Chondrocyte (in vitro differentiated cells): ENCODE measurements at regions not wholly inside any gene's neighbourhood (a gene's known extent, or its start where the extent isn't known, plus 50 kb on each side); places are given as distances from the start of the nearest gene placed in this dataset.

Experiments used
- DNase-seq: peaks from one replicate; pipeline ENCODE4 v3.0.0; 2021; ENCODE audit warnings: mixed read lengths, low spot score
- H3K27ac Mint-ChIP-seq: one replicate; pipeline ENCODE4 v1.8.0; 2021; ENCODE audit warnings: mild to moderate bottlenecking, moderate library complexity, mixed read lengths; ENCODE audit not compliant: unreplicated experiment
- H3K27me3 Mint-ChIP-seq: 2 replicates; pipeline ENCODE4 v1.8.0; 2021; ENCODE audit warnings: low read depth, mixed read lengths
- H3K36me3 Mint-ChIP-seq: 2 replicates; pipeline ENCODE4 v1.8.0; 2021; ENCODE audit warnings: low read depth, mixed read lengths
- H3K4me1 Mint-ChIP-seq: 2 replicates; pipeline ENCODE4 v1.8.0; 2021; ENCODE audit warnings: low read depth, mild to moderate bottlenecking, mixed read lengths
- H3K4me3 Mint-ChIP-seq: one replicate; pipeline ENCODE4 v1.8.0; 2021; ENCODE audit warnings: mild to moderate bottlenecking, moderate library complexity, mixed read lengths; ENCODE audit not compliant: unreplicated experiment
- H3K9me3 Mint-ChIP-seq: 2 replicates; pipeline ENCODE4 v1.8.0; 2021; ENCODE audit warnings: low read depth, mixed read lengths
- CTCF ChIP-seq: fragments of 200-600 bp; sonication (generic); IDR thresholded peaks from 2 replicates; pipeline ENCODE4 v1.5.0; 2021; ENCODE audit warnings: antibody characterized with exemption, mild to moderate bottlenecking, moderate library complexity

GRCh38 chr1:82323144-82323841, 522.6 kb downstream of the ADGRL2 start:
- no peak overlapping the region for H3K4me3 Mint-ChIP-seq
- TF ChIP-seq CTCF, result no peak

GRCh38 chr1:82321794-82322193, 521.1 kb downstream of the ADGRL2 start:
- TF ChIP-seq CTCF, result no peak
- no peak for DNase-seq
- no peaks in the 10 kb centered on the region for H3K27me3 Mint-ChIP-seq

More at GRCh38 chr1:82323144-82323841, 522.6 kb downstream of the ADGRL2 start:
- no peak overlapping the region for H3K27ac Mint-ChIP-seq
- no peaks in the 10 kb centered on the region for H3K36me3 Mint-ChIP-seq
- no peak for DNase-seq
- peaks cover 38% of the 10 kb centered on the region for H3K4me1 Mint-ChIP-seq
- H3K9me3 Mint-ChIP-seq, result peaks cover 2% of the 10 kb centered on the region
- no peaks in the 10 kb centered on the region for H3K27me3 Mint-ChIP-seq

GRCh38 chr1:82319546-82319945, 518.8 kb downstream of the ADGRL2 start:
- H3K27me3 Mint-ChIP-seq, result no peaks in the 10 kb centered on the region
- TF ChIP-seq CTCF, result no peak
- no peak for DNase-seq
- no peak overlapping the region for H3K4me3 Mint-ChIP-seq
- no peaks in the 10 kb centered on the region for H3K36me3 Mint-ChIP-seq
- no peak overlapping the region for H3K27ac Mint-ChIP-seq
- H3K4me1 Mint-ChIP-seq, result peaks cover 37% of the 10 kb centered on the region
- peaks cover 5% of the 10 kb centered on the region for H3K9me3 Mint-ChIP-seq

More at GRCh38 chr1:82321794-82322193, 521.1 kb downstream of the ADGRL2 start:
- H3K27ac Mint-ChIP-seq, result no peak overlapping the region
- no peaks in the 10 kb centered on the region for H3K36me3 Mint-ChIP-seq
- H3K9me3 Mint-ChIP-seq, result peaks cover 2% of the 10 kb centered on the region
- H3K4me3 Mint-ChIP-seq, result no peak overlapping the region
- H3K4me1 Mint-ChIP-seq, result peaks cover 40% of the 10 kb centered on the region

- H3K27ac Mint-ChIP-seq, result no peak overlapping the region
- no peak for DNase-seq
- H3K36me3 Mint-ChIP-seq, result no peaks in the 10 kb centered on the region
- no peak overlapping the region for H3K4me3 Mint-ChIP-seq
- no peaks in the 10 kb centered on the region for H3K27me3 Mint-ChIP-seq
- peaks cover 37% of the 10 kb centered on the region for H3K4me1 Mint-ChIP-seq
- TF ChIP-seq CTCF, result no peak
- peaks cover 9% of the 10 kb centered on the region for H3K9me3 Mint-ChIP-seq
Measured at GRCh38 chr1:82318921-82319320, 518.2 kb downstream of the ADGRL2 start.

GRCh38 chr1:82318265-82318664, 517.5 kb downstream of the ADGRL2 start:
- H3K4me3 Mint-ChIP-seq, result no peak overlapping the region
- H3K9me3 Mint-ChIP-seq, result peaks cover 9% of the 10 kb centered on the region
- TF ChIP-seq CTCF, result no peak
- H3K4me1 Mint-ChIP-seq, result peaks cover 36% of the 10 kb centered on the region
- no peaks in the 10 kb centered on the region for H3K36me3 Mint-ChIP-seq
- no peak for DNase-seq
- no peaks in the 10 kb centered on the region for H3K27me3 Mint-ChIP-seq
- no peak overlapping the region for H3K27ac Mint-ChIP-seq
